ENCODE measurements at regions not wholly inside any gene's neighbourhood (a gene's known extent, or its start where the extent isn't known, plus 50 kb on each side); places are given as distances from the start of the nearest gene placed in this dataset.

GRCh38 chr4:161002386-161002785 lies 1161.4 kb downstream of the FSTL5 start:
- H3K27ac Mint-ChIP-seq (ENCODE audit: low read depth, unreplicated experiment), result no peak overlapping the region
- intact Hi-C loops (cut with micrococcal nuclease), result no loop called here
- H3K4me1 Mint-ChIP-seq (ENCODE audit: insufficient read depth, unreplicated experiment), result no peaks in the 10 kb centered on the region
- H3K4me3 Mint-ChIP-seq (ENCODE audit: unreplicated experiment), result no peak overlapping the region
- no peak for DNase-seq (ENCODE audit: unreplicated experiment)
- no peaks in the 10 kb centered on the region for H3K36me3 Mint-ChIP-seq (ENCODE audit: insufficient read depth, unreplicated experiment)
- CTCF ChIA-PET, result no interaction called here
- TF ChIP-seq CTCF (IDR thresholded peaks at IDR 0.05; ENCODE audit: unreplicated experiment), result no peak
- H3K9me3 Mint-ChIP-seq (ENCODE audit: unreplicated experiment), result no peaks in the 10 kb centered on the region
- BruUV-seq (replicated peaks), result no TSS peak
- no peaks in the 10 kb centered on the region for H3K27me3 Mint-ChIP-seq (ENCODE audit: insufficient read depth, unreplicated experiment)
- POLR2A ChIA-PET, result no interaction called here

GRCh38 chr4:161003418-161004057 lies 1160.3 kb downstream of the FSTL5 start:
- DNase-seq (ENCODE audit: unreplicated experiment), result no peak
- Mint-ChIP-seq H3K9me3 (ENCODE audit: unreplicated experiment) (no peaks in the 10 kb centered on the region), H3K27ac (ENCODE audit: low read depth, unreplicated experiment) (no peak overlapping the region), H3K27me3 (ENCODE audit: insufficient read depth, unreplicated experiment) (no peaks in the 10 kb centered on the region), H3K4me1 (ENCODE audit: insufficient read depth, unreplicated experiment) (no peaks in the 10 kb centered on the region), H3K36me3 (ENCODE audit: insufficient read depth, unreplicated experiment) (no peaks in the 10 kb centered on the region), H3K4me3 (ENCODE audit: unreplicated experiment) (no peak overlapping the region)
- no peak for TF ChIP-seq CTCF (IDR thresholded peaks at IDR 0.05; ENCODE audit: unreplicated experiment)
- CTCF ChIA-PET, result interaction anchor here (0.7 kb wide), 1 partner anchor 799 kb away, joined by 4 read pairs; no protein-coding TSS in a partner anchor
- BruUV-seq (replicated peaks), result no TSS peak
- POLR2A ChIA-PET, result no interaction called here
- intact Hi-C loops (cut with micrococcal nuclease), result no loop called here

GRCh38 chr4:161005746-161006145 lies 1158.1 kb downstream of the FSTL5 start:
- intact Hi-C loops (cut with micrococcal nuclease), result no loop called here
- DNase-seq (ENCODE audit: unreplicated experiment), result no peak

GRCh38 chr4:161008527-161008926 lies 1155.3 kb downstream of the FSTL5 start:
- Mint-ChIP-seq H3K27ac (ENCODE audit: low read depth, unreplicated experiment) (no peak overlapping the region), H3K27me3 (ENCODE audit: insufficient read depth, unreplicated experiment) (no peaks in the 10 kb centered on the region), H3K36me3 (ENCODE audit: insufficient read depth, unreplicated experiment) (no peaks in the 10 kb centered on the region), H3K9me3 (ENCODE audit: unreplicated experiment) (no peaks in the 10 kb centered on the region), H3K4me1 (ENCODE audit: insufficient read depth, unreplicated experiment) (no peaks in the 10 kb centered on the region), H3K4me3 (ENCODE audit: unreplicated experiment) (no peak overlapping the region)
- intact Hi-C loops (cut with micrococcal nuclease), result no loop called here
- DNase-seq (ENCODE audit: unreplicated experiment), result no peak
- no TSS peak for BruUV-seq (replicated peaks)
- no peak for TF ChIP-seq CTCF (IDR thresholded peaks at IDR 0.05; ENCODE audit: unreplicated experiment)
- POLR2A ChIA-PET, result no interaction called here
- CTCF ChIA-PET, result no interaction called here

More at GRCh38 chr4:161005746-161006145, 1158.1 kb downstream of the FSTL5 start:
- ChIA-PET CTCF (no interaction called here), POLR2A (no interaction called here)
- TF ChIP-seq CTCF (IDR thresholded peaks at IDR 0.05; ENCODE audit: unreplicated experiment), result no peak
- H3K9me3 Mint-ChIP-seq (ENCODE audit: unreplicated experiment), result no peaks in the 10 kb centered on the region
- no peak overlapping the region for H3K27ac Mint-ChIP-seq (ENCODE audit: low read depth, unreplicated experiment)
- no peak overlapping the region for H3K4me3 Mint-ChIP-seq (ENCODE audit: unreplicated experiment)
- no peaks in the 10 kb centered on the region for H3K27me3 Mint-ChIP-seq (ENCODE audit: insufficient read depth, unreplicated experiment)
- H3K4me1 Mint-ChIP-seq (ENCODE audit: insufficient read depth, unreplicated experiment), result no peaks in the 10 kb centered on the region
- no peaks in the 10 kb centered on the region for H3K36me3 Mint-ChIP-seq (ENCODE audit: insufficient read depth, unreplicated experiment)
- no TSS peak for BruUV-seq (replicated peaks)
